IMR-90 (cell line): ENCODE measurements at regions not wholly inside any gene's neighbourhood (a gene's known extent, or its start where the extent isn't known, plus 50 kb on each side); places are given as distances from the start of the nearest gene placed in this dataset.

ENCODE experiments used
- ATAC-seq: fragments of 200-7000 bp; cut with Tn5 transposase; 2 replicates; pipeline ENCODE4 v1.9.1; 2020; ENCODE audit warnings: low read depth, mild to moderate bottlenecking, moderate library complexity
- BruUV-seq: library from RNA; stranded (reverse); fragments of 400-500 nt; replicated peaks from 2 replicates; lab custom pipeline; 2021; lab: Mats Ljungman, UMichigan
- CTCF ChIA-PET: fragments of 300-600 bp; formaldehyde crosslinking; extraction: SDS; loops from one replicate; lab custom pipeline; 2021; ENCODE audit warnings: antibody characterized with exemption; lab: Yijun Ruan, JAX
- POLR2A ChIA-PET: fragments of 300-600 bp; sonication (Branson Sonifier 250); formaldehyde crosslinking; loops from one replicate; lab custom pipeline; 2022; ENCODE audit warnings: antibody characterized with exemption; ENCODE audit not compliant: unreplicated experiment; lab: Charles Lee
- DNase-seq: peaks from one replicate; pipeline ENCODE4 v3.0.0; 2013
- H2AFZ ChIP-seq: replicated peaks from 2 replicates; pipeline ENCODE3; 2013; ENCODE audit warnings: low read length, mild to moderate bottlenecking; ENCODE audit not compliant: poor library complexity
- H2AK5ac ChIP-seq: 2 replicates; pipeline ENCODE4 v1.6.1; 2013; ENCODE audit warnings: low read depth, low read length, inconsistent platforms
- H2AK9ac ChIP-seq: replicated peaks from 2 replicates; pipeline ENCODE3; 2013; ENCODE audit warnings: mild to moderate bottlenecking, low read depth, low read length, moderate library complexity; ENCODE audit not compliant: poor library complexity
- H2BK120ac ChIP-seq: 2 replicates; pipeline ENCODE4 v1.6.1; 2013; ENCODE audit warnings: low read depth, low read length, inconsistent platforms
- H2BK15ac ChIP-seq: 3 replicates; pipeline ENCODE4 v1.6.1; 2013; ENCODE audit warnings: low read depth, low read length, inconsistent platforms
- H2BK20ac ChIP-seq: 2 replicates; pipeline ENCODE4 v1.6.1; 2013; ENCODE audit warnings: low read depth, mild to moderate bottlenecking, inconsistent platforms, low read length, moderate library complexity
- H2BK5ac ChIP-seq: 2 replicates; pipeline ENCODE4 v1.6.1; 2013; ENCODE audit warnings: mild to moderate bottlenecking, low read depth, low read length, inconsistent platforms; ENCODE audit not compliant: poor library complexity, severe bottlenecking
- H3K14ac ChIP-seq: replicated peaks from 2 replicates; pipeline ENCODE4 v1.6.1; 2013; ENCODE audit warnings: low read depth, low read length, inconsistent platforms
- H3K18ac ChIP-seq: 2 replicates; pipeline ENCODE4 v1.6.1; 2013; ENCODE audit warnings: low read depth, low read length, control low read depth
- H3K23ac ChIP-seq: 2 replicates; pipeline ENCODE4 v1.6.1; 2013; ENCODE audit warnings: low read depth, low read length, inconsistent platforms
- H3K27ac ChIP-seq: 2 replicates; pipeline ENCODE4 v1.5.1; 2013; ENCODE audit warnings: mild to moderate bottlenecking, control low read depth, low read length; ENCODE audit not compliant: insufficient read depth
- H3K27me3 ChIP-seq: 2 replicates; pipeline ENCODE4 v1.6.1; 2013; ENCODE audit warnings: low read length; ENCODE audit not compliant: control insufficient read depth, insufficient read depth
- H3K36me3 ChIP-seq: 2 replicates; pipeline ENCODE4 v1.6.1; 2013; ENCODE audit warnings: low read length, mixed read lengths; ENCODE audit not compliant: control insufficient read depth, insufficient read depth
- H3K4ac ChIP-seq: 2 replicates; pipeline ENCODE4 v1.6.1; 2013; ENCODE audit warnings: low read depth, low read length, inconsistent platforms
- H3K4me1 ChIP-seq: 2 replicates; pipeline ENCODE4 v1.6.1; 2013; ENCODE audit warnings: low read length, mixed read lengths; ENCODE audit not compliant: control insufficient read depth, insufficient read depth
- H3K4me2 ChIP-seq: 2 replicates; pipeline ENCODE4 v1.6.1; 2013; ENCODE audit warnings: low read depth, mild to moderate bottlenecking, control low read depth, low read length, moderate library complexity
- H3K4me3 ChIP-seq: 2 replicates; pipeline ENCODE4 v1.5.1; 2013; ENCODE audit warnings: low read depth, mild to moderate bottlenecking, control low read depth, low read length, moderate library complexity; ENCODE audit not compliant: insufficient read depth
- H3K56ac ChIP-seq: 2 replicates; pipeline ENCODE4 v1.6.1; 2013; ENCODE audit warnings: low read length, inconsistent platforms; ENCODE audit not compliant: insufficient read depth; ENCODE audit errors: extremely low read depth
- H3K79me1 ChIP-seq, 2 experiments: 2 replicates each; pipeline ENCODE4 v1.6.1; 2013; ENCODE audit warnings: low read length in 2 of 2, inconsistent platforms in 1 of 2, low read depth in 1 of 2
- H3K9ac ChIP-seq: 2 replicates; pipeline ENCODE4 v1.6.1; 2013; ENCODE audit warnings: low read depth, low read length, control low read depth
- H3K9me1 ChIP-seq: 2 replicates; pipeline ENCODE4 v1.6.1; 2013; ENCODE audit warnings: low read length, inconsistent platforms; ENCODE audit not compliant: insufficient read depth
- H3K9me3 ChIP-seq: 2 replicates; pipeline ENCODE4 v1.6.1; 2013; ENCODE audit warnings: low read length; ENCODE audit not compliant: control insufficient read depth, insufficient read depth
- H4K20me1 ChIP-seq: 2 replicates; pipeline ENCODE4 v1.6.1; 2013; ENCODE audit warnings: low read length, inconsistent platforms; ENCODE audit not compliant: insufficient read depth
- H4K5ac ChIP-seq: 2 replicates; pipeline ENCODE4 v1.6.1; 2013; ENCODE audit warnings: mild to moderate bottlenecking, low read depth, low read length, control low read depth
- H4K8ac ChIP-seq, 2 experiments: 2 replicates each; pipeline ENCODE4 v1.6.1; 2013; ENCODE audit warnings: low read depth in 2 of 2, low read length in 2 of 2, control low read depth in 1 of 2, inconsistent platforms in 1 of 2
- H4K91ac ChIP-seq: 2 replicates; pipeline ENCODE4 v1.6.1; 2013; ENCODE audit warnings: low read depth, low read length, inconsistent platforms; ENCODE audit not compliant: insufficient read depth
- BHLHE40 ChIP-seq: fragments of 150-350 bp; IDR thresholded peaks from 2 replicates; pipeline ENCODE4 v1.6.1; 2016; ENCODE audit warnings: mild to moderate bottlenecking, low read depth, low read length
- CEBPB ChIP-seq: IDR thresholded peaks from 2 replicates; pipeline ENCODE4 v1.6.1; 2012; ENCODE audit warnings: low read depth, low read length, improper control_type of control experiment
- CHD1 ChIP-seq: IDR thresholded peaks from 2 replicates; pipeline ENCODE4 v1.6.1; 2012; ENCODE audit warnings: low read depth, low read length, improper control_type of control experiment
- FOS ChIP-seq: fragments of 150-350 bp; IDR thresholded peaks from 2 replicates; pipeline ENCODE4 v1.6.1; 2016; ENCODE audit warnings: low read depth, low read length
- MAFK ChIP-seq: IDR thresholded peaks from 2 replicates; pipeline ENCODE4 v1.6.1; 2012; ENCODE audit warnings: low read depth, low read length, improper control_type of control experiment
- MAZ ChIP-seq: IDR thresholded peaks from 2 replicates; pipeline ENCODE4 v1.6.1; 2012; ENCODE audit warnings: low read depth, mild to moderate bottlenecking, low read length, improper control_type of control experiment, moderate library complexity, borderline replicate concordance
- MXI1 ChIP-seq: IDR thresholded peaks from 2 replicates; pipeline ENCODE4 v1.6.1; 2012; ENCODE audit warnings: low read depth, mild to moderate bottlenecking, low read length, moderate library complexity, borderline replicate concordance
- POLR2A ChIP-seq: IDR thresholded peaks from 2 replicates; pipeline ENCODE4 v1.6.1; 2012; ENCODE audit warnings: mild to moderate bottlenecking, low read depth, low read length
- RAD21 ChIP-seq: IDR thresholded peaks from 2 replicates; pipeline ENCODE4 v1.6.1; 2012; ENCODE audit warnings: low read length, improper control_type of control experiment
- RCOR1 ChIP-seq: IDR thresholded peaks from 2 replicates; pipeline ENCODE4 v1.6.1; 2012; ENCODE audit warnings: mild to moderate bottlenecking, low read length, improper control_type of control experiment; ENCODE audit not compliant: insufficient replicate concordance
- SMC3 ChIP-seq: fragments of 150-350 bp; IDR thresholded peaks from 2 replicates; pipeline ENCODE4 v1.6.1; 2016; ENCODE audit warnings: low read depth, mild to moderate bottlenecking, antibody characterized with exemption, low read length, moderate library complexity
- WGBS, 2 experiments: methylation state at CpG; one replicate each; pipeline versions ENCODE4 v1.1.5 to v1.1.7; 2013; ENCODE audit warnings: missing lambda C conversion rate in 2 of 2; ENCODE audit not compliant: insufficient read length in 1 of 2; ENCODE audit errors: extremely low coverage in 2 of 2; 5-methylcytosine and 5-hydroxymethylcytosine counted together
- dilution Hi-C: fragments of 300-500 bp; cut with HindIII; formaldehyde crosslinking; loops from one replicate; pipeline ENCODE4 v1.14.3; 2018; ENCODE audit warnings: low sequenced_read_pairs; ENCODE audit not compliant: unreplicated experiment
- in situ Hi-C: fragments of 300-500 bp; cut with MboI; formaldehyde crosslinking; loops from 3 replicates; pipeline ENCODE4 v1.14.3; 2019; ENCODE audit warnings: low sequenced_read_pairs, inconsistent platforms, mixed read lengths
- intact Hi-C: fragments of 100-400 bp; cut with micrococcal nuclease; formaldehyde crosslinking; loops from 2 replicates; pipeline ENCODE4 v1.10.0; 2022
- TF ChIP-seq, protein P1 (sequence below): fragments of 150-350 bp; IDR thresholded peaks from 2 replicates; pipeline ENCODE4 v1.6.1; 2016; ENCODE audit warnings: low read depth, mild to moderate bottlenecking, low read length, moderate library complexity, borderline replicate concordance
- TF ChIP-seq, protein P2 (sequence below): conservative IDR thresholded peaks from 2 replicates; pipeline ENCODE4 v1.5.1; 2012; ENCODE audit warnings: mild to moderate bottlenecking, low read depth, low read length, improper control_type of control experiment
- TF ChIP-seq, protein P3 (sequence below): fragments of 150-350 bp; IDR thresholded peaks from 2 replicates; pipeline ENCODE4 v1.6.1; 2017; ENCODE audit warnings: mild to moderate bottlenecking, antibody characterized with exemption, low read length, low read depth

DNA sequence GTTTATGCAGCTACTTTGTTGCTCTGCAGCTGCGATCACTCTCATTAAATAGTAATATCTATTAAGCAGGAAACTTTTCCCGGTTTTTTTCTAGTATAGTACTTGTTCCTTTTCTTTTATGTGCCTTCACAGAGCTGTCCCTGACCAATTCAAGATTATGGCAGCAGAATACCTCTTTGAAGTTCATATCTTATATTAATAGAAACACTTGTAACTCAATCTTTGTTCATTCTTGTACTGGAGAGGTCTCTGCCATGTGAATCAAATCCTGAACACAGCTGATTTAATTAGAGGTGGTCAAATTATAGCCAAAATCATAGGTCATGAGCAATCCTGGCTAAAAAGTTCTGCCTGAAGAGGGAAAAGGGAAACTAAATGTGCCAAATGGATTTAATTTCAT, 399.0 kb upstream of the ARHGEF26 start:
- Histone ChIP-seq H3K23ac (no peak overlapping the region), H4K8ac (no peak overlapping the region), H4K91ac (no peak overlapping the region), H3K4me3 (no peak overlapping the region), H3K4me2 (no peak overlapping the region), H3K4ac (no peak overlapping the region), H3K9me3 (no peaks in the 10 kb centered on the region), H2AK9ac (no peak overlapping the region), H2BK120ac (no peak overlapping the region), H2BK15ac (no peak overlapping the region), H2AK5ac (no peak overlapping the region), H4K20me1 (no peaks in the 10 kb centered on the region), H3K9ac (no peak overlapping the region), H3K14ac (no peak overlapping the region), H3K79me1 (no peaks in the 10 kb centered on the region), H3K27me3 (no peaks in the 10 kb centered on the region), H2BK20ac (no peak overlapping the region), H3K36me3 (no peaks in the 10 kb centered on the region), H4K5ac (no peak overlapping the region), H3K27ac (no peak overlapping the region), H2AFZ (no peak overlapping the region), H3K9me1 (no peaks in the 10 kb centered on the region), H3K18ac (no peak overlapping the region), H3K56ac (no peak overlapping the region), H3K4me1 (no peaks in the 10 kb centered on the region), H2BK5ac (no peak overlapping the region)
- no peak for TF ChIP-seq CHD1
- no peak for TF ChIP-seq BHLHE40
- no peak for TF ChIP-seq POLR2A
- TF ChIP-seq FOS: no peak
- TF ChIP-seq SMC3: no peak
- no peak for TF ChIP-seq RCOR1
- no peak for TF ChIP-seq RAD21
- TF ChIP-seq, protein P1, sequence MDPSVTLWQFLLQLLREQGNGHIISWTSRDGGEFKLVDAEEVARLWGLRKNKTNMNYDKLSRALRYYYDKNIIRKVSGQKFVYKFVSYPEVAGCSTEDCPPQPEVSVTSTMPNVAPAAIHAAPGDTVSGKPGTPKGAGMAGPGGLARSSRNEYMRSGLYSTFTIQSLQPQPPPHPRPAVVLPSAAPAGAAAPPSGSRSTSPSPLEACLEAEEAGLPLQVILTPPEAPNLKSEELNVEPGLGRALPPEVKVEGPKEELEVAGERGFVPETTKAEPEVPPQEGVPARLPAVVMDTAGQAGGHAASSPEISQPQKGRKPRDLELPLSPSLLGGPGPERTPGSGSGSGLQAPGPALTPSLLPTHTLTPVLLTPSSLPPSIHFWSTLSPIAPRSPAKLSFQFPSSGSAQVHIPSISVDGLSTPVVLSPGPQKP: no peak
- no peak for TF ChIP-seq CEBPB
- TF ChIP-seq MAZ: no peak
- no peak for TF ChIP-seq MAFK
- TF ChIP-seq, protein P2, sequence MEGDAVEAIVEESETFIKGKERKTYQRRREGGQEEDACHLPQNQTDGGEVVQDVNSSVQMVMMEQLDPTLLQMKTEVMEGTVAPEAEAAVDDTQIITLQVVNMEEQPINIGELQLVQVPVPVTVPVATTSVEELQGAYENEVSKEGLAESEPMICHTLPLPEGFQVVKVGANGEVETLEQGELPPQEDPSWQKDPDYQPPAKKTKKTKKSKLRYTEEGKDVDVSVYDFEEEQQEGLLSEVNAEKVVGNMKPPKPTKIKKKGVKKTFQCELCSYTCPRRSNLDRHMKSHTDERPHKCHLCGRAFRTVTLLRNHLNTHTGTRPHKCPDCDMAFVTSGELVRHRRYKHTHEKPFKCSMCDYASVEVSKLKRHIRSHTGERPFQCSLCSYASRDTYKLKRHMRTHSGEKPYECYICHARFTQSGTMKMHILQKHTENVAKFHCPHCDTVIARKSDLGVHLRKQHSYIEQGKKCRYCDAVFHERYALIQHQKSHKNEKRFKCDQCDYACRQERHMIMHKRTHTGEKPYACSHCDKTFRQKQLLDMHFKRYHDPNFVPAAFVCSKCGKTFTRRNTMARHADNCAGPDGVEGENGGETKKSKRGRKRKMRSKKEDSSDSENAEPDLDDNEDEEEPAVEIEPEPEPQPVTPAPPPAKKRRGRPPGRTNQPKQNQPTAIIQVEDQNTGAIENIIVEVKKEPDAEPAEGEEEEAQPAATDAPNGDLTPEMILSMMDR: no peak
- TF ChIP-seq, protein P3, sequence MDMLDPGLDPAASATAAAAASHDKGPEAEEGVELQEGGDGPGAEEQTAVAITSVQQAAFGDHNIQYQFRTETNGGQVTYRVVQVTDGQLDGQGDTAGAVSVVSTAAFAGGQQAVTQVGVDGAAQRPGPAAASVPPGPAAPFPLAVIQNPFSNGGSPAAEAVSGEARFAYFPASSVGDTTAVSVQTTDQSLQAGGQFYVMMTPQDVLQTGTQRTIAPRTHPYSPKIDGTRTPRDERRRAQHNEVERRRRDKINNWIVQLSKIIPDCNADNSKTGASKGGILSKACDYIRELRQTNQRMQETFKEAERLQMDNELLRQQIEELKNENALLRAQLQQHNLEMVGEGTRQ: no peak
- TF ChIP-seq MXI1: no peak
- DNase-seq (no peak), ATAC-seq (no peak)
- intact Hi-C loops: no loop called here
- WGBS, 2 experiments: no CpG with 5 or more reads among the region's 2 CpGs
- CTCF ChIA-PET: no interaction called here
- in situ Hi-C loops: no loop called here
- no TSS peak for BruUV-seq
- dilution Hi-C loops: no loop called here
- POLR2A ChIA-PET: no interaction called here
